Bronchial epithelial cell (primary cell): ENCODE measurements at regions not wholly inside any gene's neighbourhood (a gene's known extent, or its start where the extent isn't known, plus 50 kb on each side); places are given as distances from the start of the nearest gene placed in this dataset.
"Not testable (repeated sequence)": the region's sequence is repeated elsewhere in the genome, so short reads cannot be mapped to it uniquely, and the experiment has no call there.

Experiments
- DNase-seq: peaks from one replicate; pipeline ENCODE4 v3.0.0-alpha.2; 2010; ENCODE audit warnings: low read depth
- FAIRE-seq: peaks from 2 replicates; lab custom pipeline; 2011; peaks lifted over from hg19 to GRCh38; lab: Jason Lieb, UNC
- H3K27me3 ChIP-seq: 2 replicates; pipeline ENCODE4 v1.5.1; 2011; ENCODE audit warnings: low read length; ENCODE audit not compliant: control insufficient read depth, insufficient read depth
- H3K36me3 ChIP-seq: 2 replicates; pipeline ENCODE4 v1.5.1; 2011; ENCODE audit warnings: low read length; ENCODE audit not compliant: control insufficient read depth, insufficient read depth
- H3K4me3 ChIP-seq: 2 replicates; pipeline ENCODE4 v1.5.1; 2011; ENCODE audit warnings: mild to moderate bottlenecking, low read depth, low read length, control low read depth
- TF ChIP-seq, protein P1 (sequence below): IDR thresholded peaks from 2 replicates; pipeline ENCODE4 v1.5.1; 2011; ENCODE audit warnings: mild to moderate bottlenecking, moderate library complexity, low read length, control low read depth, inconsistent platforms; ENCODE audit not compliant: insufficient read depth, severe bottlenecking

- DNase-seq (no peak), FAIRE-seq (no peak)
- Histone ChIP-seq H3K27me3 (no peaks in the 10 kb centered on the region), H3K36me3 (no peaks in the 10 kb centered on the region), H3K4me3 (no peak overlapping the region)
- TF ChIP-seq, protein P1, sequence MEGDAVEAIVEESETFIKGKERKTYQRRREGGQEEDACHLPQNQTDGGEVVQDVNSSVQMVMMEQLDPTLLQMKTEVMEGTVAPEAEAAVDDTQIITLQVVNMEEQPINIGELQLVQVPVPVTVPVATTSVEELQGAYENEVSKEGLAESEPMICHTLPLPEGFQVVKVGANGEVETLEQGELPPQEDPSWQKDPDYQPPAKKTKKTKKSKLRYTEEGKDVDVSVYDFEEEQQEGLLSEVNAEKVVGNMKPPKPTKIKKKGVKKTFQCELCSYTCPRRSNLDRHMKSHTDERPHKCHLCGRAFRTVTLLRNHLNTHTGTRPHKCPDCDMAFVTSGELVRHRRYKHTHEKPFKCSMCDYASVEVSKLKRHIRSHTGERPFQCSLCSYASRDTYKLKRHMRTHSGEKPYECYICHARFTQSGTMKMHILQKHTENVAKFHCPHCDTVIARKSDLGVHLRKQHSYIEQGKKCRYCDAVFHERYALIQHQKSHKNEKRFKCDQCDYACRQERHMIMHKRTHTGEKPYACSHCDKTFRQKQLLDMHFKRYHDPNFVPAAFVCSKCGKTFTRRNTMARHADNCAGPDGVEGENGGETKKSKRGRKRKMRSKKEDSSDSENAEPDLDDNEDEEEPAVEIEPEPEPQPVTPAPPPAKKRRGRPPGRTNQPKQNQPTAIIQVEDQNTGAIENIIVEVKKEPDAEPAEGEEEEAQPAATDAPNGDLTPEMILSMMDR, result no peak
Measured at GRCh38 chr10:28906934-28907333, 229.6 kb downstream of the BAMBI start.

DNA sequence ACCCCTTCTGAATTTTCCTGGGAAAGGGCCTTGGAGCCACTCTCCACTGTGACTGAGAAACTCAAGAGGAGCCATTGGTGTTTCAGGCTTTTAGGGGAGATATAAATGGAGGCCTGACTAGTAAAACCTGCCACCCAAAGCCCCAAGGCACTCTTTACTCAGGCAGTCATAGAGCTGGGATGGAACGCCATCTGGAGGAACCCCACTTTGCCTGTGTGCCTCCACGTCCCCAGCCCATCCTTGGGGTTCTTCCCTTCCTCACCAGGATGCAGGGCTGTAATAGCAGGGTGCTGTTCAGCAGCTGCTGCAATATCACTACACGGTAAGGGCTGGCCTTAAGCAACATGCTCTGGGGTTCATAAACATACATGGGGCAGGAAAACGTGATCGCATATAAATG is 232.6 kb downstream of the BAMBI start:
- FAIRE-seq (no peak), DNase-seq (no peak)
- TF ChIP-seq, protein P1, result no peak

GRCh38 chr10:28910956-28911355 is 233.6 kb downstream of the BAMBI start:
- no peak overlapping the region for H3K4me3 ChIP-seq
- H3K36me3 ChIP-seq, result no peaks in the 10 kb centered on the region
- no peaks in the 10 kb centered on the region for H3K27me3 ChIP-seq
- FAIRE-seq (no peak), DNase-seq (no peak)
- TF ChIP-seq, protein P1, result no peak

More for the DNA sequence above, 232.6 kb downstream of the BAMBI start:
- H3K27me3 ChIP-seq, result no peaks in the 10 kb centered on the region
- no peaks in the 10 kb centered on the region for H3K36me3 ChIP-seq
- H3K4me3 ChIP-seq, result no peak overlapping the region

DNA sequence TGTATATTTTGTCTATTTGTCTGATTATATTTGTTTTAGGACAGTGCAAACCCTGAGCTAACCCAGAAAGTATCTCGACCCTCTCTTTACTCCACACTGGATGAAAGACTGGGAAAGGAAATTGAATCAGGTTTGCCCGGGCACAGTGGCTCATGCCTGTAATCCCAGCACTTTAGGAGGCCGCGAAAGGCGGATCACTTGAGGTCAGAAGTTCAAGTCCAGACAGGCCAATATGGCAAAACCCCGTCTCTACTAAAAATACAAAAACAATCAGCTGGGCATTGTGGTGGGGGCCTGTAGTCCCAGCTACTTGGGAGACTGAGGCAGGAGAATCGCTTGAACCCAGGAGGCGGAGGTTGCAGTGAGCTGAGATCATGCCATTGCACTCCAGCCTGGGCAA is 234.2 kb downstream of the BAMBI start:
- H3K27me3 ChIP-seq, H3K4me3 ChIP-seq, DNase-seq, H3K36me3 ChIP-seq, FAIRE-seq: not testable (repeated sequence)

DNA sequence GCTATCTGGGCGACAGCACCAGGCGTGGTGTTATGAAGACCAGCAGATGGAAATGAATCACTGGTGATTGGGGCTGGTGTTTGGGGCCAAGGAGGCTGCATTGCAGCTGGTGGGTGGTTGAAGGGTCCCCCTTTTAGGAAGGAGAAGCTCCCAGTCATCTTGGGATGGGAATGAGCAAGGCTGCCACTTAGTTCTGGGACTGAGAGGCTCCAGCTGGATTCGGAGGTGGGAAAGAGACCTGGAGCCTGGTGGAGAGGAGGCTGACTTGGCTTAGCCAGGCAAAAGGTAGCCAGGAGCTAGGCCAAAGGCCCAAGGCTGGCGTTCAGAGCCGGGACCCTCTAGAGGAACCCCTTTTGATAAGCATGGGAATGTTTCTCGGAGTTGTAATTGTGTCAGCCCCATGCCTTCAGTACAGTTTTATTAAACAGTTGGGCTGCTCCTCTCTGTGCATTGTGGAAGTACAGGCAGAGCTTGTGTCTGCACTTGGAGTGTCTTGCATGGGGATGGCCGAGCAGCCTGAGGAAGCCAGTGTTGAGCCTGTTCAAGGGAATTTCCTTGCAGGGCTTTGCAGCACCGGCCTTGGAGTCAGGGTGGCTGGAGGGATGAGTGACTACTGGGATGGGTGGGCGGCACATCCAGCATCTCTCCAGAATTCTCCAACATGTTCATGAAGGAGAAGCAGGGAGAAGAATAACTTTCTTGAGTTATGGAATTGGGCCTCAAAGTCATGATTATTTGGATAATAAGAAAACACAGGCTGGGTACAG is 234.9 kb downstream of the BAMBI start:
- TF ChIP-seq, protein P1, result no peak
- DNase-seq, result no peak
- Histone ChIP-seq H3K36me3 (no peaks in the 10 kb centered on the region), H3K4me3 (no peak overlapping the region), H3K27me3 (no peaks in the 10 kb centered on the region)
- no peak for FAIRE-seq

- Histone ChIP-seq H3K36me3 (no peaks in the 10 kb centered on the region), H3K27me3 (no peaks in the 10 kb centered on the region), H3K4me3 (no peak overlapping the region)
- TF ChIP-seq, protein P1, result no peak
- FAIRE-seq, result no peak
- peak; percentile 63 for DNase-seq
Measured at GRCh38 chr10:28913436-28914237, 236.3 kb downstream of the BAMBI start.
